BJ (cell line): ENCODE measurements at regions not wholly inside any gene's neighbourhood (a gene's known extent, or its start where the extent isn't known, plus 50 kb on each side); places are given as distances from the start of the nearest gene placed in this dataset.
"Not testable (repeated sequence)": the region's sequence is repeated elsewhere in the genome, so short reads cannot be mapped to it uniquely, and the experiment has no call there.

Experiments
- CTCF ChIA-PET: fragments of 350-600 bp; formaldehyde crosslinking; extraction: SDS; loops from one replicate; lab custom pipeline; 2021; ENCODE audit warnings: antibody characterized with exemption, inconsistent platforms; lab: Yijun Ruan, JAX
- POLR2A ChIA-PET: fragments of 300-600 bp; sonication (Branson Sonifier 250); formaldehyde crosslinking; extraction: SDS; loops from one replicate; lab custom pipeline; 2021; ENCODE audit warnings: antibody characterized with exemption; lab: Charles Lee
- DNase-seq: peaks from one replicate; pipeline ENCODE4 v3.0.0-alpha.2; 2011; ENCODE audit warnings: low read depth
- H3K27me3 ChIP-seq: 2 replicates; pipeline ENCODE4 v1.6.0; 2011; ENCODE audit warnings: low read length; ENCODE audit not compliant: control insufficient read depth, insufficient read depth
- H3K36me3 ChIP-seq: 2 replicates; pipeline ENCODE4 v1.5.1; 2011; ENCODE audit warnings: low read length; ENCODE audit not compliant: control insufficient read depth, insufficient read depth
- H3K4me3 ChIP-seq: 2 replicates; pipeline ENCODE4 v1.5.1; 2011; ENCODE audit warnings: low read depth, mild to moderate bottlenecking, control low read depth, low read length
- CTCF ChIP-seq: IDR thresholded peaks from 2 replicates; pipeline ENCODE4 v1.5.1; 2011; ENCODE audit warnings: low read depth, mild to moderate bottlenecking, control low read depth, inconsistent platforms, low read length, moderate library complexity; ENCODE audit not compliant: insufficient read depth

- H3K4me3 ChIP-seq, H3K27me3 ChIP-seq, H3K36me3 ChIP-seq, DNase-seq, POLR2A ChIA-PET: not testable (repeated sequence)
- CTCF ChIA-PET = interaction anchor here (0.6 to 0.7 kb wide), 2 partner anchors 32 to 227 kb away, joined by 3 to 4 read pairs; no protein-coding TSS in a partner anchor
Measured at GRCh38 chr4:3625286-3625875, 93.2 kb upstream of the LRPAP1 start.

GRCh38 chr4:3623809-3624329, 91.6 kb upstream of the LRPAP1 start:
- H3K36me3 ChIP-seq, H3K27me3 ChIP-seq, CTCF ChIA-PET, POLR2A ChIA-PET, H3K4me3 ChIP-seq, DNase-seq: not testable (repeated sequence)

GRCh38 chr4:3623106-3623505, 90.9 kb upstream of the LRPAP1 start:
- POLR2A ChIA-PET = no interaction called here
- H3K27me3 ChIP-seq = peaks cover 2% of the 10 kb centered on the region; the same call in 1 of the 2 replicates
- H3K4me3 ChIP-seq = no peak overlapping the region
- CTCF ChIA-PET = no interaction called here
- no peak for TF ChIP-seq CTCF
- H3K36me3 ChIP-seq = no peaks in the 10 kb centered on the region
- no peak for DNase-seq

- POLR2A ChIA-PET, H3K4me3 ChIP-seq, DNase-seq, H3K36me3 ChIP-seq, H3K27me3 ChIP-seq: not testable (repeated sequence)
- CTCF ChIA-PET = interaction anchor here (0.6 kb wide), 1 partner anchor 8 kb away, joined by 6 read pairs; no protein-coding TSS in a partner anchor
Measured at GRCh38 chr4:3620365-3620764, 88.1 kb upstream of the LRPAP1 start.

GRCh38 chr4:3619698-3620097, 87.5 kb upstream of the LRPAP1 start:
- H3K27me3 ChIP-seq, H3K4me3 ChIP-seq, CTCF ChIA-PET, POLR2A ChIA-PET, H3K36me3 ChIP-seq, DNase-seq: not testable (repeated sequence)

GRCh38 chr4:3618341-3618740, 86.1 kb upstream of the LRPAP1 start:
- H3K27me3 ChIP-seq, H3K36me3 ChIP-seq, POLR2A ChIA-PET, DNase-seq, CTCF ChIA-PET, H3K4me3 ChIP-seq: not testable (repeated sequence)

- ChIA-PET POLR2A (no interaction called here), CTCF (no interaction called here)
- Histone ChIP-seq H3K27me3 (no peaks in the 10 kb centered on the region), H3K4me3 (no peak overlapping the region), H3K36me3 (no peaks in the 10 kb centered on the region)
- DNase-seq = no peak
- no peak for TF ChIP-seq CTCF
Measured at GRCh38 chr4:3615386-3616286, 83.4 kb upstream of the LRPAP1 start.
